Prostate gland (tissue), 2 donors: ENCODE measurements at regions not wholly inside any gene's neighbourhood (a gene's known extent, or its start where the extent isn't known, plus 50 kb on each side); places are given as distances from the start of the nearest gene placed in this dataset.

Source experiments
- CTCF ChIP-seq, 4 experiments: fragments of 200-600 bp in 2 of 4; fragments of 450-650 bp in 2 of 4; sonication (generic) in 2 of 4; IDR thresholded peaks; 1 replicate in 3 of 4; 2 replicates in 1 of 4; pipeline ENCODE4 v1.5.1; 2016 to 2019; ENCODE audit warnings: antibody characterized with exemption in 4 of 4, mild to moderate bottlenecking in 2 of 4, moderate library complexity in 2 of 4
- POLR2A ChIP-seq: fragments of 450-650 bp; IDR thresholded peaks from one replicate; pipeline ENCODE4 v1.6.1; 2016; ENCODE audit warnings: antibody characterized with exemption, mild to moderate bottlenecking
- POLR2AphosphoS5 ChIP-seq: sonication (generic); formaldehyde crosslinking; IDR thresholded peaks from one replicate; pipeline ENCODE4 v1.6.1; 2017; ENCODE audit warnings: antibody characterized with exemption

- no peak for TF ChIP-seq POLR2A
- no peak for TF ChIP-seq CTCF (IDR thresholded peaks at IDR 0.05)
- no peak for TF ChIP-seq POLR2AphosphoS5
These were observed 171.4 kb downstream of the IRX5 start for GRCh38 chr16:55102077-55102476.
